Nephron progenitor cell (in vitro differentiated cells): ENCODE measurements at regions not wholly inside any gene's neighbourhood (a gene's known extent, or its start where the extent isn't known, plus 50 kb on each side); places are given as distances from the start of the nearest gene placed in this dataset.
"Not testable (repeated sequence)": the region's sequence is repeated elsewhere in the genome, so short reads cannot be mapped to it uniquely, and the experiment has no call there.

Source experiments
- DNase-seq: peaks from one replicate; pipeline ENCODE4 v3.0.0; 2021
- H3K27ac Mint-ChIP-seq: 2 replicates; pipeline ENCODE4 v1.8.0; 2021; ENCODE audit warnings: mild to moderate bottlenecking, moderate library complexity, mixed read lengths
- H3K27me3 Mint-ChIP-seq: 2 replicates; pipeline ENCODE4 v1.8.0; 2021; ENCODE audit warnings: mild to moderate bottlenecking, low read depth, mixed read lengths; ENCODE audit not compliant: poor library complexity
- H3K36me3 Mint-ChIP-seq: 2 replicates; pipeline ENCODE4 v1.8.0; 2021; ENCODE audit warnings: low read depth, mixed read lengths
- H3K4me1 Mint-ChIP-seq: 2 replicates; pipeline ENCODE4 v1.8.0; 2021; ENCODE audit warnings: mixed read lengths
- H3K4me3 Mint-ChIP-seq: 2 replicates; pipeline ENCODE4 v1.8.0; 2021; ENCODE audit warnings: mild to moderate bottlenecking, moderate library complexity, mixed read lengths
- H3K9me3 Mint-ChIP-seq: 2 replicates; pipeline ENCODE4 v1.8.0; 2021; ENCODE audit warnings: mild to moderate bottlenecking, moderate library complexity, mixed read lengths
- CTCF ChIP-seq: fragments of 200-600 bp; sonication (generic); IDR thresholded peaks from 2 replicates; pipeline ENCODE4 v1.5.0; 2021; ENCODE audit warnings: antibody characterized with exemption

- Mint-ChIP-seq H3K4me1 (peaks cover 12% of the 10 kb centered on the region), H3K27me3 (no peaks in the 10 kb centered on the region), H3K4me3 (no peak overlapping the region), H3K9me3 (no peaks in the 10 kb centered on the region), H3K27ac (peak overlapping the region; percentile 81), H3K36me3 (peaks cover 37% of the 10 kb centered on the region)
- no peak for TF ChIP-seq CTCF
- DNase-seq = no peak
Measured at GRCh38 chr9:36471359-36471758, 71.3 kb upstream of the RNF38 start.

GRCh38 chr9:36470643-36471290 lies 70.7 kb upstream of the RNF38 start:
- no peak for DNase-seq
- no peaks in the 10 kb centered on the region for H3K27me3 Mint-ChIP-seq
- H3K4me3 Mint-ChIP-seq = no peak overlapping the region
- H3K36me3 Mint-ChIP-seq = peaks cover 34% of the 10 kb centered on the region
- H3K9me3 Mint-ChIP-seq = no peaks in the 10 kb centered on the region
- TF ChIP-seq CTCF = no peak
- peaks cover 12% of the 10 kb centered on the region for H3K4me1 Mint-ChIP-seq
- peak overlapping the region; percentile 36 for H3K27ac Mint-ChIP-seq

- Mint-ChIP-seq H3K9me3 (no peaks in the 10 kb centered on the region), H3K4me1 (peaks cover 20% of the 10 kb centered on the region), H3K36me3 (peaks cover 44% of the 10 kb centered on the region), H3K4me3 (no peak overlapping the region), H3K27me3 (no peaks in the 10 kb centered on the region), H3K27ac (no peak overlapping the region)
- no peak for DNase-seq
- no peak for TF ChIP-seq CTCF
Measured at GRCh38 chr9:36463467-36463866, 63.4 kb upstream of the RNF38 start.

- no peak overlapping the region for H3K4me3 Mint-ChIP-seq
- peaks cover 23% of the 10 kb centered on the region for H3K4me1 Mint-ChIP-seq
- no peaks in the 10 kb centered on the region for H3K9me3 Mint-ChIP-seq
- no peak for DNase-seq
- H3K36me3 Mint-ChIP-seq = peaks cover 39% of the 10 kb centered on the region
- H3K27me3 Mint-ChIP-seq = no peaks in the 10 kb centered on the region
- TF ChIP-seq CTCF = no peak
- peak overlapping the region; percentile 40 for H3K27ac Mint-ChIP-seq
Measured at GRCh38 chr9:36462245-36462644, 62.2 kb upstream of the RNF38 start.

GRCh38 chr9:36461323-36461722 lies 61.3 kb upstream of the RNF38 start:
- no peak overlapping the region for H3K4me3 Mint-ChIP-seq
- no peak for TF ChIP-seq CTCF
- peaks cover 28% of the 10 kb centered on the region for H3K4me1 Mint-ChIP-seq
- peak overlapping the region; percentile 84 for H3K27ac Mint-ChIP-seq
- H3K9me3 Mint-ChIP-seq = no peaks in the 10 kb centered on the region
- no peaks in the 10 kb centered on the region for H3K27me3 Mint-ChIP-seq
- no peak for DNase-seq
- peaks cover 39% of the 10 kb centered on the region for H3K36me3 Mint-ChIP-seq

- H3K27ac Mint-ChIP-seq = peak overlapping the region; percentile 65
- H3K4me3 Mint-ChIP-seq = not testable (repeated sequence)
Measured at GRCh38 chr9:36458430-36458915, 58.4 kb upstream of the RNF38 start.

More at GRCh38 chr9:36458430-36458915, 58.4 kb upstream of the RNF38 start:
- Mint-ChIP-seq H3K36me3 (peaks cover 30% of the 10 kb centered on the region), H3K4me1 (peaks cover 30% of the 10 kb centered on the region)
- not testable (repeated sequence) for H3K27me3 Mint-ChIP-seq, H3K9me3 Mint-ChIP-seq, DNase-seq
